Middle frontal gyrus (tissue), 1 donor: ENCODE measurements at regions not wholly inside any gene's neighbourhood (a gene's known extent, or its start where the extent isn't known, plus 50 kb on each side); places are given as distances from the start of the nearest gene placed in this dataset.

ENCODE experiments used
- DNase-seq: peaks from one replicate; pipeline ENCODE4 v3.0.0-alpha.2; 2015; ENCODE audit warnings: low spot score; ENCODE audit errors: extremely low spot score

DNA sequence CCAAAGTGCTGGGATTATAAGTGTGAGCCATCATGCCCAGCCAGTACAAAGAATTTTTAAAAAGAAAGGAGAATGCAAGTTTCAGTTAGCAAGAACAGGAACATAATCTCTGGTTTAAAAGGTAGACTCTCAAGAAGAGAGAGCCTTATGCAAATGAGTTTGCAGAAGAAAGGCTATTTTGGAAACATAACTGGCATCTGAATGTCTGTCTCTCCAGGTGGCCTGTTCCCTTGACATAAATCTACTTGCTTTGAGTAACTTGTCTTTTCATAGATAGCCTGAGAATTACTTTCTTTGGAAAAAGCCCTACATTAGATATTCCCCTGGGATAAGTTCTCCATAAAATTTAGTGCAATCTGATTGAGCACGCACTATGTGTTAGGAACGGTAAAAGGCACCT, 109.6 kb downstream of the ICOS start:
- DNase-seq: no peak

- no peak for DNase-seq
These were observed 113.1 kb downstream of the ICOS start for GRCh38 chr2:204049635-204050034.

GRCh38 chr2:204050681-204051080, 114.1 kb downstream of the ICOS start:
- DNase-seq: no peak

DNA sequence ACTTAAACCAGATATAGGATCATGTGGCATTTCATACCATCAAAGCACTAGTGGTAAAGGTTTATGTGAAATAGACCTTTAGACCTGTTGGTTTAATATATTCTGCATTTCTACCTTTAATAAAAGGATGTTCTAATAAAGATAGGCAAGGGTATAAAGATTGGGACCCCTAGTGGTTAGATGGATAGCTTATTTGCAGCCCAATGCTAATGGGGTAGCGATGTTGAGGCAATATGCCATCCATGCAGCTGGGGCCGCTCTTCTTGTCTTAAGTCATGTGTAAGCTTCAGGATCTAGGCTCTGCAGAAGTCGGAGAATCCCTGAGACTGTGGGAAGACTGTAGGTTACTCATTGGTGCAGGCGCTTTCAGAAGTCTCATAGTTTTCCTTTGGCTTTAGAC, 114.9 kb downstream of the ICOS start:
- no peak for DNase-seq

DNA sequence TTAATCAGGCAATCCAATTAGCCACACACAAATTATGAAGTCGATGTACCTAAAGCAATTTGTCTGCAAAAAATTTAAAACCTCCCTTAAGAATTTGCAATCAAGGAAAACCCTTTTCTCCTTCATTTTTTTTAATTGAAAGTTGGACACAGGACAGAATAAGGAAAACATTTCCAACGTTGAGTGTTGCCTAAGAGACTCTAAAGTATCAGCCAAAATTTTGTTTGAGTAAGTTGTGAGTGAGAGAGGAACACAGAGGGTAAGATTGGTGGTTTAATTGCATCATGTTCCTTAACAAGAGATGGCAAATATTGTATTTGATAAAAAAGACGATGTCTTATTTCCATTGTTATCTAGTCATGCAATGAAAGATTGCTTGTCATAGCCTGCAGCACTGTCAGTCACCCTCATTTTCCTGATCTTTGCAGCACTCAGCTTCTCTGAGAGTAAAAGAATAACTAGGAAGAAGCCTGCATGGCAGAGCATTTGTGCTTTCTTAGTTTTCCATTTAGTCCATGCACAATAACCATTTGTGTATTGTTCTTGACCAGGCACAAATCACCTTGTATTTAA, 115.5 kb downstream of the ICOS start:
- DNase-seq: no peak

DNA sequence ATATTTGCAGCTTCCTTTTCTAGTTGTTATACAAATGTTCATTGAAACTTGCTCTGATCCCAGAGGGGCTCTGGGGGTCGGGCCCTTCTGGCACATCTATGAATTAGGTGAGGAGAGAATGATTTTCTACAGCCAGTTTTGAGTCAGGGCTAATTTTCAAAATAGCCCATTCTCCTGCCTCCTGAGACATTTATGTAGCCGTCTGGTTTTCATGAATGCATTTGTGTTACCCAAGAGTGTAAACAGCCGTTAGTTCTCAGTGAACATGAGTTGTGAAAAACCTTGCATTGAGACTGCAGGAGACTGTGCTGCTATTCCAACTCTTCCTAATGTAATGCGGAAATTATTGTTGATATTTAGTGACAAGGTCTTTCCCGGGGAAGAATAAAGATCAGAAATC, 122.5 kb downstream of the ICOS start:
- DNase-seq: no peak

DNA sequence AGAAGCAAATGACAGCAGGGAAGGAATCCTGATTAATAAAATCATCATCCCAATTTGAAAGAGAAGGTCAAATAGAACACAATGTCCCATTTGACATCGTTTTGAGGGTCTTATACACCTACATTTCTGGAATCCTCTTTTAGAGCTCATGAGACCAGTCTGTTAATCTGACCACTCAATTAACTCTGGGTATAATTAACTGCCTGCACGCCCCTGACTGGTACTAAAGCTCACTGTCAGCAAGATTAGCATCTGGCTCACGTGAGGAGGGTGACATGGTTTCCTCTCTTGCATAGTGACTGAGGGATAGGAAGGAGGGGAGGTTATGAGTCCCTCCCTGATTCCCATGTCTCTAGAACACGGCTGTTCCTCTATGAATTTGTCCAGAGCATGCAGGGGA, 124.3 kb downstream of the ICOS start:
- no peak for DNase-seq

GRCh38 chr2:204061241-204061640, 124.7 kb downstream of the ICOS start:
- no peak for DNase-seq

GRCh38 chr2:204064119-204064518, 127.6 kb downstream of the ICOS start:
- DNase-seq: no peak

DNA sequence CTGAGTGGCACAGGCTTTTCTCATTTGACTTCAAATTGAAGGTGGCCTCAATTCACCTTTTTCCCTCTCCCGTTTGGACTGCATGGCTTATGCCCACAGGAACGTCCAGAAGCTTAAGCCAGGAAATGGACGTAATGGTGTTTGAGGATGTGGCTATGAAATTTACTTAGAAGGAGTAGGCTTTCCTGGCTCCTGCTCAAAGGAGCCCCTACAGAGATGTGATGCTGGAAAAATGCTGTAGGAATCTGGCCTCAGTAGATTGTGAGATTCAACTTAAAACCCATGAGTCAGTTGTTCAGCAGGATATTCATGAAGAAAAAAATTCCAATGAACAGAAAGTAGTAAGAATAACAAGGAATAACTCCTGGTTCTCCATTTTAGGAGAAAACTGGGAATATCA, 129.0 kb downstream of the ICOS start:
- DNase-seq: no peak

DNA sequence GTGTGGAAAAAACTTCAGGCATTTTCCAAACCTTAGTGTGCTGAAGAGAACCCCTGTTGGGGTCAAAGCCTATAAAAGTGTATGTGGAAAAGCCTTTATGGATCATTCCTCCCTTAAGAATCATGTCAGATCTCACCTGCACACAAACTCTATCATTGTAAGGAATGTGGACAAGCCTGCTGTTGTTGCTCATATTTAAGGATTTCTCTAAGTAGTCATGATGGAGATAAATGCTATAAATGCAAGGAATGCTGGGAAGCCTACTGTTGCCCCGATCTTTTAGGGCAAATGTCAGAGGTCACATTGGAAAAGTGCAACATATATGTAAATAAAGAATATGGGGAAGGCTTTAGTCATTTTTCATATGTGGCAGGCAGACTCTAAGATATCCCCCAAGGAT, 129.5 kb downstream of the ICOS start:
- DNase-seq: no peak

- no peak for DNase-seq
These were observed 133.2 kb downstream of the ICOS start for GRCh38 chr2:204069804-204070203.

GRCh38 chr2:204072443-204073324, 136.1 kb downstream of the ICOS start:
- no peak for DNase-seq

GRCh38 chr2:204074456-204074855, 137.9 kb downstream of the ICOS start:
- no peak for DNase-seq

DNA sequence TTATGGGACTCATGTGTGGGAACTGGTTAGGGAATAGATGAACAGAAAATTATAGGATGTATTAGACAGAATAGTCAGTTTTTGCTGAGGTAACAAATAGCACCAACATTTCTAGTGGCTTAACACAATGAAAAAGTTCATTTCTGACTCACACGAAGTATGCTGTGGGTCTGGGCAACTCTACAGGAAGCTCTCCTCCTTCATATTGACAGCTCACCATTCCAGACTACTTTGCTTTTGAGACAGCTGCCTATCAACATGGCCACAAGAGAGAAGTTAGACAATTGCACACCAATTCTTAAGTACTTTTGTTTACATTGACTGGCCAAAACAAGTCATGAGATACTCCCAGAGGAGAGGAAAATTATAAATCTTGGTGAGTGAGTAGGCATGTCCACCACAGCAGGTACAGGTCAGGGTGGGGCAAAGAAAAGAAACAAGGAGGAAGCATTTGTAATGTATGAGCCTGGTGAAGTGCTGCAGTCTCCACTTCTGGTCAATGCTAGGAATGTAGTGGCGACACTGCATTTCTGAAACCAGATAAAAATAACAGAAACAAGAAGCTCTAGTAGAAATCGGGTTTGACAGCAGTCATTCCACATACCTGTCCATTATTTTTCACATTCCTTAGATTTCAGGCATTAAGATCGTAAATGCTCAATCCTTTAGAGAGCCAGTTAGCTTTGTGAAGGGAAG, 141.6 kb downstream of the ICOS start:
- DNase-seq: no peak

- DNase-seq: no peak
These were observed 145.2 kb downstream of the ICOS start for GRCh38 chr2:204081487-204082425.

- DNase-seq: no peak
These were observed 149.6 kb downstream of the ICOS start for GRCh38 chr2:204086167-204086566.

GRCh38 chr2:204089105-204089504, 152.5 kb downstream of the ICOS start:
- no peak for DNase-seq

- no peak for DNase-seq
These were observed 153.0 kb downstream of the ICOS start for GRCh38 chr2:204089574-204089973.

DNA sequence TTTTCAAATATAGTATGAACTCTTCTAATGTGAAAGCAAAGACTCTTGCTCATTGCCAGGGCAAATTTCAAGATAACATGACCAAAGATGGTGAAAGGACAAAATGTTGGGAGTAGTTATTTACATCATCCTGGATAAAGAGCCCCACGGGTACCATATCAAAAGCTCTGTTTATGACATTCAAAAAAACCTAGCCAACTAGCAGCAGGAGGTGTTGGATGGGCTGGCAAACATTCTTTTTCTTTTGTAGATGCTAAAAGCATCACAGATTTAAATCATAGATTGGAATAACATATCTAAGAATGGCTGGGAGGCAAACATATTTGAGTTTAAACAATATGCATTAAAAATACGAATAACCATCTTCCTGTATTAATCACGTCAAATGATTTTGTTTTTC, 153.5 kb downstream of the ICOS start:
- DNase-seq: no peak

GRCh38 chr2:204104811-204105210, 168.2 kb downstream of the ICOS start:
- DNase-seq: no peak
